GM12892 (cell line): ENCODE measurements at regions not wholly inside any gene's neighbourhood (a gene's known extent, or its start where the extent isn't known, plus 50 kb on each side); places are given as distances from the start of the nearest gene placed in this dataset.

Experiments
- DNase-seq: peaks from one replicate; pipeline ENCODE4 v3.0.0; 2011; ENCODE audit not compliant: insufficient read length
- FAIRE-seq: peaks from 2 replicates; lab custom pipeline; 2011; peaks lifted over from hg19 to GRCh38; lab: Jason Lieb, UNC
- POLR2A ChIP-seq: IDR thresholded peaks from 2 replicates; pipeline ENCODE4 v1.6.1; 2011; ENCODE audit warnings: low read depth, low read length, control low read depth
- POLR2AphosphoS5 ChIP-seq: IDR thresholded peaks from 2 replicates; pipeline ENCODE4 v1.6.1; 2011; ENCODE audit warnings: low read depth, low read length, control low read depth
- TAF1 ChIP-seq: IDR thresholded peaks from 2 replicates; pipeline ENCODE4 v1.6.1; 2011; ENCODE audit warnings: low read depth, mild to moderate bottlenecking, control low read depth, low read length, borderline replicate concordance

DNA sequence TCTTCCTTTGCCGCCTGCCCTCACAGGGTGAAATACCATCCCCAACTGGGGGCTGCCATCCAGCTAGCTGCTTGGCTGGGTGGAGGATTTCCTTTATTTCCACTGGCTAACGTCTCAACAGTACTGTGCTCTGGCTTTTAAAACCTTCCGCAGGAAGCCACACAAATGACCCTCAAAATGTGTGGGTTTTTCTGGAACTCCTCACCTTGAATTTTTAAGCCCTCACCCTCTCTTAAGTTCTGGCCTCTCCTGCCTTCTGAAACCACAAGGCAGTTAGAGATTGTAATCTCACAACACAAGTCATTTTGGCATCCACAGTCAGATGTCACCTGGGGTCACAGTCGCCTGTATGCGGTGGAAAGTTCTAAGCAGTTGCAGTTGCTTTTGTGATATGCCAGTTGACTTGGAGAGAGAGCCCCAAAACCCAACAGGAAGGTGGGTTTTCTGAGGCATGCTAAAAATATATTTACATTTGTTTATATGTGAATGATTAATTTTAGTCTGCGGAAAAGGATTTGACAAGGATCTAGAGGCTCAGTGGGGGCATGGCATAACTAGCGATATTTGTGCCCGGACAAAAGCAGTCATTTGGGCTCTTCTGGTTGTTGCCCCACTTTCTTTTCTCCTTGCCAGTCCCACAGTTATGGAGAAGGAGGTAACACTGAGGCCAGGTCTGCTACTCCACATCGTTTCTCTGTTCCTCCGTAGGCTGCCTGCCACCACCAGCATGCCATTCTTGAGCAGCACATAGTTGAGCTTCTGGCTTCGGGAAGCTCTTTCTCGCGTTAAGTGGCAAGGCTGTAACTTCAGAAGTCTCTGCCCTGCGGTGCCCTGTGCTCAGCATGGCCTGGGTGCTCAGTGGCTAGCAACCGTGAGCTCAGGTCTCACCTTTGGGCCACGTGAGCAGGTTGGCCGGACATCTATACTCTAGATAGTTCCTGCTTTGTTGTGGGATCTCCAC is 335.3 kb downstream of the CD83 start:
- no peak for DNase-seq
- no peak for TF ChIP-seq POLR2A
- no peak for TF ChIP-seq POLR2AphosphoS5
- TF ChIP-seq TAF1 = no peak
- no peak for FAIRE-seq

- TF ChIP-seq TAF1 (no peak), POLR2A (no peak), POLR2AphosphoS5 (no peak)
- DNase-seq = no peak
- no peak for FAIRE-seq
These were observed 336.3 kb downstream of the CD83 start for GRCh38 chr6:14453712-14454472.

DNA sequence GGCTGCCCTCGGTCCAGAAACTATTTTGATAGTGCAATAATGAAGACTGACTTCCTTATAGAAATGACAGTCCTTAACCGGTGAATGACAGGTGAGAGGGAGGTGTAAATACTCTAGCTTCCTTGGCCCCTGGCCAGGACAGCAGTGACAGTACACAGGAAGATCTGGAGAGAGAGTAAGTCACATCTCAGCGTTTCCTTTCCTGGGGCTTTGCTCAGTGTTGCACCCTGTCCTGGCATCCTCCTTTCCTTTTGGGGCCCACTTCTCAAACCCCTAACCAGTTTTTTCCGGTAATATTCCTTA is 336.9 kb downstream of the CD83 start:
- no peak for TF ChIP-seq TAF1
- TF ChIP-seq POLR2AphosphoS5 = no peak
- TF ChIP-seq POLR2A = no peak
- no peak for DNase-seq
- no peak for FAIRE-seq

DNA sequence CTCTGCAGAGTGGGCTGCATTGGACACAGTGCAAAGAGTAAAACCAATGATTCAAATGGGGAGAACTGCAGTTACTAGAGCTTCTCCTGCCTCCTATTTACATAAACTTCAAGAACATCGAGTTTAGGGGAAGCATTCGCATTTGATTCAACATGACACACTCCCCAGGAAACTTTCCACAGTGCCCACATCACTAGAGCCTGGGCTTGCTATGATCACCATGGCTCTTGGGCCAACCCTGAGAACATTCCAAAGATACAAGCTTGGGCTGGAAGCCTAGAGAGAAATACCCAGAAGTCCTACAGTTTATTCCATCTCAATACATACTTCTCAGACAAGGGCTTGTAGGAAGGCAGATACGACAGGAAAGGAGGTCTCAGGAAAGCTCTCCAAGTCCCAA is 337.9 kb downstream of the CD83 start:
- FAIRE-seq (no peak), DNase-seq (no peak)
- TF ChIP-seq POLR2AphosphoS5 = no peak
- TF ChIP-seq TAF1 = no peak
- TF ChIP-seq POLR2A = no peak

DNA sequence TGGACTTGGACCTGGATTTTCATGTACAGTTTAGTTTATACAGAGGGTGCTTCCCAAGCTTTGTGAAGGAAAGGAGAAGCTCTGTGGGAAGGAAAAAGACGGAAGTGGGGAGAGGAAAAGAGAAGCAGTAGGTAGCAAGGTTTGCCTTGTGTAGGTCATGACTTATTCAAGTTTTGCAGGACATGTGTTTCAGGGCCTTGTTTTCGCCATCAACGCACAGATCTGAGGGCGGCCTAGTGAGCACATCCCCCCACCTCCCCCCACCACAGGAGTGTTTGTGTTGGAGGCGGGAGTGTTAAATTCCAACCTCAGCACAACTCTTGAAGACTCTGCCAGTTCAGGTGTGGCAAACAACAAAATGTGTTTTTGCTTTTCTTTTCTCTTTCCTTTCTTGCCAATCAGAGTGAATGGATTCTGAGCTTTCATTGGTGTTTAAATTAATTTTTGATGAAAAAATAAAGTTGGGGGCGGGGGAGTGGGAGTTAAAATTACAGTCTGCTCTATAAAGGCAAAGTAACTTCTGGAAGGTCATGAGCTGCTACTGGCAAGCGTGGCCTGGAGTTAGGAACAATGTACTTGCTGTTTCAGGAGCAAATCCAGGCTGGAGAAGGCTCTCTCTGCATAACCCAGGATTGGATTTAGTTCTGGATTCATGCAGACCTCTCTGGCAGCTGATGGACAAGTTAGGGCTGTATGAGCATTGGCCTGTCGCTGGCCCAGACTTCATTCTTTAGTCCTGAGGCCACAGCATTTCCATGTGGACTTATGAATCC is 338.5 kb downstream of the CD83 start:
- DNase-seq (no peak), FAIRE-seq (no peak)
- TF ChIP-seq TAF1 (no peak), POLR2AphosphoS5 (no peak), POLR2A (no peak)

DNA sequence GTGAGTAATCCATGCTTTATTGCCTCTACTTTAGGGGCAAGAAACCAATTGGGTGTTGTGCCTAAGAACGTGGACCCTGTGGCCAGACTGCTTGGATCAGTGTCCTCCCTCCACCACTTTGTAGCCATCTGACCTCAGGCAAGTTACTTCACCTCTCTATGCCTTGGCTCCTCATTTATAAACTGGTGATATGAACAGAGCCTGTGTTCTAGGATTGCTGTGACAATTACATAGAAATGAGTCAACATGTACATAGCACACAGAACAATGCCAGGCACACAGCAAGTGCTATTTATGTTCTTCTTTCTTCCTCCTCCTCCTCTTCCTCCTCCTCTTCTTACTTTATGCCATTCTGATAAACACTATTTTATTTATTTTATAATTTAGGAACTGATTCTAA is 339.4 kb downstream of the CD83 start:
- DNase-seq = no peak
- TF ChIP-seq TAF1 = no peak
- no peak for TF ChIP-seq POLR2A
- no peak for TF ChIP-seq POLR2AphosphoS5
- FAIRE-seq = no peak

GRCh38 chr6:14458669-14459266 is 341.2 kb downstream of the CD83 start:
- TF ChIP-seq POLR2AphosphoS5 (no peak), POLR2A (no peak), TAF1 (no peak)
- FAIRE-seq (no peak), DNase-seq (no peak)

DNA sequence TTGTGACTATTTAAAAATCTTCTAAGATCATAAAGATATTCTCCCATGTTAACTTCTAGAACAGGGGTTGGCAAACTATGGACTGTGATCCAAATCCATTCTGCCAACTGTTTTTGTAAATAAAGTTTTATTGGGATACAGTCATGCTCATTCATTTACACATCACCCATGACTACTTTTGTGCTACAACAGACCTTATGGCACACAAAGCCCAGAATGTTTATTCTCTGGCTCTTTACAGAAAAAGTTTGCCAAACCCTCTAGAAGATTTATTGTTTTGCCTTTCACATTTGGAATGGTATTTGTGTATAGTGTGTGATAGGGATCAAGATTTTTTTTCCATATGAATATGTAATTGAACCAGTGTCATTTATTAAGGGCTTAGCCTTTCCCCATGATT is 341.7 kb downstream of the CD83 start:
- FAIRE-seq (no peak), DNase-seq (no peak)
- TF ChIP-seq TAF1 (no peak), POLR2AphosphoS5 (no peak), POLR2A (no peak)

DNA sequence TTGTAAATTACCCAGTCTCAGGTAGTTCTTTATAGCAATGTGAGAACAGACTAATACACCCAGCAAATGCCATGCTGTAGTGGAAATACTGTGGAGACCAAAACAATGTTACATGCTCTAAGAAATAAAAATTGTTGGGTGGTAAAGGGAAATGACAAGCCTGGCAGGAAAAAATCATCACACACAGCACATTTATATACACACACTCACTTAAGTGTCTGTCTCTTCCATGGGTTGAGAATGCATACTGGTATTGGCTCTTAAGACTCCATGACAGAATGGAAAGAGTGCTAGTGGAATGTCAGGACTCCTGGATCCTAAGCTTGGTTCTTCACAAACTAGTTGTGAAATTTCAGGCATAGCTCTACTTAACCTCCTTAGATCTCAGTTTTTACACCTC is 343.0 kb downstream of the CD83 start:
- DNase-seq = no peak
- FAIRE-seq = no peak
- TF ChIP-seq TAF1 (no peak), POLR2A (no peak), POLR2AphosphoS5 (no peak)

DNA sequence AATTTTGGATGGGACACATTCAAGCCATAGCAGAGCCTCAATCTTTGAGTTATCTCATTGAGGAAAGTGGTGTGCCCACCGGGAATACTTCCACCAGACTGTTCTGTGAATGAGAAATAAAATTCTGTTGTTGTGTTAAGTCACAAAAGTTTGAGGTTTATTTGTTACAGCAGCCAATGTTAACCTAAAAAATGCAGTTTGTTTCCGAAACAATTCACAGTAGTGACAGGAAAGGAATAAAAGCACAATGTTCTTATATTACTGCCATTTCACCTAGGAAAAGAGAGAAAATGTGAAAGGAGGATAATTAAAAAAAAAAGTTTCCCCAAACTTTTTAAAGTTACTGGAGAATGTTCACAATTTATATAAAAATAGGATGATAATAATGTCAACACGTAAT is 344.6 kb downstream of the CD83 start:
- FAIRE-seq = no peak
- DNase-seq = no peak
- TF ChIP-seq POLR2A (no peak), POLR2AphosphoS5 (no peak), TAF1 (no peak)

DNA sequence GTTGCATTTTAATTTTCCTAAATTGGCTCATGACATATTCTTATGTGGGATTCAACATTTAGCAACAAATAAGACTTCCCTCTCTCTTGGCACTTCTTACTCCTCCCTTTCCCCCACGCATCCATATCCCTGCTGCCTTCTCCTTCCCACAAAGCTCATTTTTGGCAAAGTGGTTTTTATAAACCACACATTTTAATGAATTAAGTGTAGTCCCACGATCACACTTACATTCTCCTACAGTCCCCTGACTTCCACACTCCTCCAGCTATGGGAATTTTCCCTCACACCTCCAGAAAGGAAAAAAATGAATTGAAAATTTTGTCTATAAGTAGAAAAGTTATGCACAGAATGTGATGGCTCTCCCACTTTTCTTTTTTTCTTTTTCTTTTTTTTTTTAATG is 345.0 kb downstream of the CD83 start:
- no peak for DNase-seq
- TF ChIP-seq POLR2AphosphoS5 = no peak
- no peak for TF ChIP-seq TAF1
- no peak for TF ChIP-seq POLR2A
- no peak for FAIRE-seq
